ENCODE measurements at regions not wholly inside any gene's neighbourhood (a gene's known extent, or its start where the extent isn't known, plus 50 kb on each side); places are given as distances from the start of the nearest gene placed in this dataset.

GRCh38 chr20:52596256-52596655 lies 375.9 kb upstream of the TSHZ2 start:
- Histone ChIP-seq H3K36me3 (ENCODE audit: control insufficient read depth, insufficient read depth, low read length) (no peaks in the 10 kb centered on the region), H3K27me3 (ENCODE audit: control insufficient read depth, insufficient read depth, low read length) (no peaks in the 10 kb centered on the region), H3K4me3 (ENCODE audit: low read depth, low read length) (no peak overlapping the region)
- DNase-seq (ENCODE audit: low read depth) = no peak
- no peak for FAIRE-seq
- TF ChIP-seq CTCF (IDR thresholded peaks at IDR 0.05; ENCODE audit: insufficient read depth, low read length, severe bottlenecking) = no peak

DNA sequence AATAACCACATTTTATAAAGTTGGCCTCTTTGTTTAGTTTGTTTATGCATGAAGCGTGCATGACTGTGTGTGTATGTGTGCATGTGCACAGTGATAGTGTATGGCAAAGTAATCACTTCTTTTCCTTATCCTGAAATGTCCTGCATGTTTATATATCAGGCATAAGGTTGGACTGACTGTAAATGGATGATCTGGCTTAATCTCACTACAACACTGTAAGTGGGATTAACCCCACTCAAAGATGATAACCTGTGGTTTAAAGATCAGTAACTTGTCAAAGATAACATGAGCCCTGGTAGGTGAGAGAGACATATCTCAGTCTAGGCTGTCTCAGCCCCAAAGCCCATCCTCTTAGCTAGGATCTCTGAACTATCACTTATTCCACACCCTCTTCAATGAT lies 376.6 kb upstream of the TSHZ2 start:
- FAIRE-seq (no peak), DNase-seq (ENCODE audit: low read depth) (no peak)
- TF ChIP-seq CTCF (IDR thresholded peaks at IDR 0.05; ENCODE audit: insufficient read depth, low read length, severe bottlenecking) = no peak
- no peaks in the 10 kb centered on the region for H3K27me3 ChIP-seq (ENCODE audit: control insufficient read depth, insufficient read depth, low read length)
- no peak overlapping the region for H3K4me3 ChIP-seq (ENCODE audit: low read depth, low read length)
- H3K36me3 ChIP-seq (ENCODE audit: control insufficient read depth, insufficient read depth, low read length) = no peaks in the 10 kb centered on the region

DNA sequence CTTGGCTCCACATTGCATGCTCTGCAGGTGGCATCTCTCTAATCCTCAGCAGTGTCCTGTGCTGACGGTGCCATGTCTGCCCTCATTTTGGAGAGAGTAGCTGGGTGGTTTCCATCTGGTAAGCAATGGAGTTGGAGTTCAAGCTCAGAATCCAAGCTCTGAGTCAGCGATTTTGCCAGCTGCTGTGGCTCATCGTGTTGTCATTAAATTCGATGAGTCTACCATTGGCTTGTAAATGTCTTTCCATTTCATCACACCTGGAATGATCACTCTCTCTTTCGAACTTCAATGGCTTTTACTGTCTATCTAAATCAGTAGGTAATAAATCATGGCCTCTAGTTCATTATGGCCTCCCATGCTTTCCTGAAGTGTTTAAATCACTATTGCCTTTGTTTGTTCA lies 378.5 kb upstream of the TSHZ2 start:
- TF ChIP-seq CTCF (IDR thresholded peaks at IDR 0.05; ENCODE audit: insufficient read depth, low read length, severe bottlenecking) = no peak
- H3K27me3 ChIP-seq (ENCODE audit: control insufficient read depth, insufficient read depth, low read length) = no peaks in the 10 kb centered on the region
- DNase-seq (ENCODE audit: low read depth) (no peak), FAIRE-seq (no peak)
- H3K36me3 ChIP-seq (ENCODE audit: control insufficient read depth, insufficient read depth, low read length) = no peaks in the 10 kb centered on the region
- no peak overlapping the region for H3K4me3 ChIP-seq (ENCODE audit: low read depth, low read length)

GRCh38 chr20:52592567-52592966 lies 379.6 kb upstream of the TSHZ2 start:
- FAIRE-seq = no peak
- H3K36me3 ChIP-seq (ENCODE audit: control insufficient read depth, insufficient read depth, low read length) = no peaks in the 10 kb centered on the region

GRCh38 chr20:52590100-52590499 lies 382.1 kb upstream of the TSHZ2 start:
- FAIRE-seq (no peak), DNase-seq (ENCODE audit: low read depth) (no peak)
- Histone ChIP-seq H3K4me3 (ENCODE audit: low read depth, low read length) (no peak overlapping the region), H3K36me3 (ENCODE audit: control insufficient read depth, insufficient read depth, low read length) (no peaks in the 10 kb centered on the region), H3K27me3 (ENCODE audit: control insufficient read depth, insufficient read depth, low read length) (no peaks in the 10 kb centered on the region)
- TF ChIP-seq CTCF (IDR thresholded peaks at IDR 0.05; ENCODE audit: insufficient read depth, low read length, severe bottlenecking) = no peak

More at GRCh38 chr20:52592567-52592966, 379.6 kb upstream of the TSHZ2 start:
- no peak for DNase-seq (ENCODE audit: low read depth)
- no peak overlapping the region for H3K4me3 ChIP-seq (ENCODE audit: low read depth, low read length)
- no peaks in the 10 kb centered on the region for H3K27me3 ChIP-seq (ENCODE audit: control insufficient read depth, insufficient read depth, low read length)
- TF ChIP-seq CTCF (IDR thresholded peaks at IDR 0.05; ENCODE audit: insufficient read depth, low read length, severe bottlenecking) = no peak

DNA sequence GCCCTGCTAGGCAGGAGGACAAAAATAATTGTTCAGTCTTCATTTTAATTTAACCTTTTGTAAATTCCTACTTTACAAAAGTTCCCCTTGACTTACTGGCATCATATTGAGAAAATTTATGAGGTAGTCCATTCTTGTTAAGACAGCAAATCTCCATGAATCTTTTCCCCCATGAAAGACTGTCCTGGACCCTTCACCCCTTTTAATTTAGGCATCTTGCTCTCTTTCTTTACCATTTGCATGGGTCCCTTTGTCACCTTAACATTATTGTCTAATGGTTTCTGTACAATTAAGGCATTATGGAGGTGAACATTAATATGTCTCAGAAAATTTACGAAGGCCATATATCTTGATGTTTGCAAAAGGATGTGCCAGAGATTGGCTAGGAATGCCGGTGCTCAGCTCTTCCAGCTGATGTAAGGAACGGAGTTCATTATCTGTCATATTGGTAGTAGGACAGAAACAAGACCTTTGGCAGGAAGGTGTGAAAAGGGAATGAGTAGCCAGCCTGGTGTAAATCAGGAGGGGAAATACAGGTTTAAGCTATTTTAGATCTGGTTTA lies 382.8 kb upstream of the TSHZ2 start:
- FAIRE-seq (no peak), DNase-seq (ENCODE audit: low read depth) (no peak)
- no peak for TF ChIP-seq CTCF (IDR thresholded peaks at IDR 0.05; ENCODE audit: insufficient read depth, low read length, severe bottlenecking)
- H3K4me3 ChIP-seq (ENCODE audit: low read depth, low read length) = no peak overlapping the region
- H3K36me3 ChIP-seq (ENCODE audit: control insufficient read depth, insufficient read depth, low read length) = no peaks in the 10 kb centered on the region
- no peaks in the 10 kb centered on the region for H3K27me3 ChIP-seq (ENCODE audit: control insufficient read depth, insufficient read depth, low read length)

All from bronchial epithelial cell (primary cell).